ENCODE measurements at regions not wholly inside any gene's neighbourhood (a gene's known extent, or its start where the extent isn't known, plus 50 kb on each side); places are given as distances from the start of the nearest gene placed in this dataset.
"Not testable (repeated sequence)": the region's sequence is repeated elsewhere in the genome, so short reads cannot be mapped to it uniquely, and the experiment has no call there.

DNA sequence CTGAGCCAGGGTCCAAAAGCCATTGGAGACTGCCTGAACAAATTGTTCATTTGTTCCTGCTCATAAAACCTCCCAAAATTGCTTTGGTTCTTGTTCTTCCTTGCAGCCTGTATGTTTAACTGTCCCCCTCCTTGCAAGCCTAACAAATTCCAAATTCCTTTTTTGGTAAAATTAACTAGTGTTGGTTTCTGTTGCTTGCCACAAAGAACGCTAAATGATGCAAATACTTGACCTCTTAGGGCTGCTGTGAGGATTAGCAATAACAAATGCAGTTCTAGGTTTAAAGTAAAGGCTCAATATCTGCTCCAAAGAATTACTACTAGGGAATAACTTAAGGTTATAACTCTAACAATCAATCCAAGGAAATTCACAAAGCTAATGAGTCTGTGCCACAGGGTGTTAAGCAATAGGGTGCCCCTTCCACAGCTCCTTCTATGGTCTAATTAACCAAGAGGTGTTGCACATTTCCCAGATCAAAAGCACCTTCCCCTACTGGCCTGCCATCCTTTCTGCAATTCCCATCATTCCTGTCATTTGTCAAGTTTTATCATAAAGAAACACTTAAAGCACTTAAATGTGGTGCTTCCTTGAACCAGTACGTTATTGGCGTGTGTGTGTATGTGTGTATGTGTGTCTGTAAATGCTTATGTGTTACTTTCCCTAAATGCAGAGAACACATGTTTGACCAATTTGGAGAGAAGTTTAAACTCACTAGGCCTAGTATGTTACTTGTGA lies 110.2 kb downstream of the RAP2A start:
- in situ Hi-C loops (cut with HindIII; ENCODE audit: low sequenced_read_pairs): no loop called here
- TF ChIP-seq, protein P1, sequence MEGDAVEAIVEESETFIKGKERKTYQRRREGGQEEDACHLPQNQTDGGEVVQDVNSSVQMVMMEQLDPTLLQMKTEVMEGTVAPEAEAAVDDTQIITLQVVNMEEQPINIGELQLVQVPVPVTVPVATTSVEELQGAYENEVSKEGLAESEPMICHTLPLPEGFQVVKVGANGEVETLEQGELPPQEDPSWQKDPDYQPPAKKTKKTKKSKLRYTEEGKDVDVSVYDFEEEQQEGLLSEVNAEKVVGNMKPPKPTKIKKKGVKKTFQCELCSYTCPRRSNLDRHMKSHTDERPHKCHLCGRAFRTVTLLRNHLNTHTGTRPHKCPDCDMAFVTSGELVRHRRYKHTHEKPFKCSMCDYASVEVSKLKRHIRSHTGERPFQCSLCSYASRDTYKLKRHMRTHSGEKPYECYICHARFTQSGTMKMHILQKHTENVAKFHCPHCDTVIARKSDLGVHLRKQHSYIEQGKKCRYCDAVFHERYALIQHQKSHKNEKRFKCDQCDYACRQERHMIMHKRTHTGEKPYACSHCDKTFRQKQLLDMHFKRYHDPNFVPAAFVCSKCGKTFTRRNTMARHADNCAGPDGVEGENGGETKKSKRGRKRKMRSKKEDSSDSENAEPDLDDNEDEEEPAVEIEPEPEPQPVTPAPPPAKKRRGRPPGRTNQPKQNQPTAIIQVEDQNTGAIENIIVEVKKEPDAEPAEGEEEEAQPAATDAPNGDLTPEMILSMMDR (IDR thresholded peaks at IDR 0.05; ENCODE audit: low read depth, low read length): no peak
- H3K4me3 ChIP-seq (ENCODE audit: low read depth, low read length): no peak overlapping the region
- DNase-seq (ENCODE audit: low read depth, low spot score): peak; percentile 17

DNA sequence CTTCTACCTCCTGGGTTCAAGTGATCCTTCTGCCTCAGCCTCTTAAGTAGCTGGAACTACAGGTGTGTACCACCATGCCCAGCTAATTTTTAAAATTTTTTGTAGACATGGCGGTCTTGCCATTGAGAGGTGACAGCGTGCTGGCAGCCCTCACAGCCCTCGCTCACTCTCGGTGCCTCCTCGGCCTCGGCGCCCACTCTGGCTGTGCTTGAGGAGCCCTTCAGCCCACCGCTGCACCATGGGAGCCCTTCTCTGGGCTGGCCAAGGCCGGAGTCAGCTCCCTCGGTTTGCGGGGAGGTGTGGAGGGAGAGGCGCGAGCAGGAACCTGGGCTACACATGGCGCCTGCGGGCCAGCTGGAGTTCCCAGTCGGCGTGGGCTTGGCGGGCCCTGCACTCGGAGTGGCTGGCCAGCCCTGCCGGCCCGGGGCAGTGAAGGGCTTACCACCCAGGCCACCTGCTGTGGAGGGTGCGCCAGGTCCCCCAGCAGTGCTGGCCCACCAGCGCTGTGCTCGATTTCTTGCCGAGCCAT lies 111.1 kb downstream of the RAP2A start:
- DNase-seq (ENCODE audit: low read depth, low spot score); in situ Hi-C loops (cut with HindIII; ENCODE audit: low sequenced_read_pairs); H3K4me3 ChIP-seq (ENCODE audit: low read depth, low read length): not testable (repeated sequence)

DNA sequence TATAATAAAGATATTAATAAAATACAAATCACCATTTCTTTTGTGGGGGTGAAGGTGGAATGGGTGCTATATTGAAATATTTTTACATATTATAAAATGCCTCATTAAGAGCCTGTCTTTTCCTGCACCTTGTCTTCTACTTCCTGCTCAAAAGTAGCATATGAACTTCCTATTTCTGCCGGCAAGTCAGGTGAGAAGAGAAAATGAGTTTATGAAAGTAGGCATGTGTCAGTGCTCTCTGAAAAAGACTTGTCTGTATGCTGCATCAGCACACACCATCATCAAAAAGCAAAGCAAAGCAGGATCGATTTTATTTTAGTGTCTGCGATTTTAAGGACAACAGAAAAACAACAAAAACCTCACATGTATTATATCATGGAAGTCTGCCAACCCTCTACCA lies 114.2 kb downstream of the RAP2A start:
- in situ Hi-C loops (cut with HindIII; ENCODE audit: low sequenced_read_pairs): no loop called here
- no peak for DNase-seq (ENCODE audit: low read depth, low spot score)
- H3K4me3 ChIP-seq (ENCODE audit: low read depth, low read length): no peak overlapping the region
- TF ChIP-seq, protein P1 (IDR thresholded peaks at IDR 0.05; ENCODE audit: low read depth, low read length): no peak

DNA sequence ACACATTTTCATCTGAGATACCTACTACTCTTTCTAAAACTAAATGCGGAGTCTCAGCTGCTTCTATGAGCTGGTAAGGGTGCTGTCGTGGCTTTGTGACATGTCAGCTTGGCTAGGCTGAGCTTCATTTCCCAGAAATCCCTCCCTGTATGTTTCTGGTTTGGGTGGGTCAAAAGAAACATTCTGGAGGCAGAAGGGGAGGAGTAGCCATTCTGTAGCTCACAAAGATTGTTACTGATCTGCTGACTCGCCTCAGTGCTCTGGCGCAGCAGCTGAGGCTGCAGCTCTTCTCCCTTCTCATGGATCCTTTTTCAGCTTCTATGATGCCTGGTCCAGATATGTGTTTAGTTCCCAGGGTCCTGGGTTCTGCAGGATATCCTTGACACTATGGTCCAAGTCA lies 114.7 kb downstream of the RAP2A start:
- DNase-seq (ENCODE audit: low read depth, low spot score): no peak
- in situ Hi-C loops (cut with HindIII; ENCODE audit: low sequenced_read_pairs): no loop called here
- H3K4me3 ChIP-seq (ENCODE audit: low read depth, low read length): no peak overlapping the region
- TF ChIP-seq, protein P1 (IDR thresholded peaks at IDR 0.05; ENCODE audit: low read depth, low read length): no peak

DNA sequence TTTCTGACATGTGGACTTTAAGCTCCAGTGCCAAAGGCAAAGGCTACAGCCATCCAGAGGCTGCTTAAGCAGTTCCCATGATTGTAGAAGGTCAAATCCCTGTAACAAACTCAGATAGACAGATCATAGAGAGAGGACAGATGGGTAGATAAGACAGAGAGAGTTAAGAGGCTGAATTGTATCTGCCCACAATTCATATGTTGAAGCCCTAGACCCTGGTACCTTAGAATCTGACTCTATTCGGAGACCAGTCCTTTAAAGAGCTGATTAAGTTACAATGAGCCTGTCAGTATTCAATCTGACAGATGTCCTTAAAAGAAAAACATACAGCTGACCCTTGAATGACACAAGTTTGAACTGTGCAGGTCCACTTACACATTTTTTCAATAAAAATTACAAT lies 115.2 kb downstream of the RAP2A start:
- in situ Hi-C loops (cut with HindIII; ENCODE audit: low sequenced_read_pairs): no loop called here
- TF ChIP-seq, protein P1 (IDR thresholded peaks at IDR 0.05; ENCODE audit: low read depth, low read length): no peak
- DNase-seq (ENCODE audit: low read depth, low spot score): no peak
- no peak overlapping the region for H3K4me3 ChIP-seq (ENCODE audit: low read depth, low read length)

DNA sequence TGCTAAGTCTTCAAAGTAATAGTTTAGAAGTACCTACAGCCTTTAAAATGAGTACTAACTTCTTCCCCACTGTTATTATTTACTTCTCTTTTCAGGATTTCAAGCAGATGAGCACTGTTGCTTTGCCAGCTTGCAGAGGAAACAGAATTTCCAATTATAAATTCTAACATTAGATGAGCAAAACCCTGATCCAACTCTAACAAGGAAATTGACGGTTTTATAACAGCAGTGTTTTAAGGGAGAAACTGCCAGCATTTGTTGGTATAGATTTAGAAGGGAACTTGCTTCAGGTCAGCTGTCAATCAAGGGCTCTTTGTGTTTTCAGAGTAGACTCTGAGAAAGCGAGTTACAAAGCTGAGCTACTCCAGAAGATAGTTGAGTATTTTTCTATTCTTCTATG lies 120.5 kb downstream of the RAP2A start:
- no peak for DNase-seq (ENCODE audit: low read depth, low spot score)
- in situ Hi-C loops (cut with HindIII; ENCODE audit: low sequenced_read_pairs): no loop called here
- TF ChIP-seq, protein P1 (IDR thresholded peaks at IDR 0.05; ENCODE audit: low read depth, low read length): no peak
- H3K4me3 ChIP-seq (ENCODE audit: low read depth, low read length): no peak overlapping the region

DNA sequence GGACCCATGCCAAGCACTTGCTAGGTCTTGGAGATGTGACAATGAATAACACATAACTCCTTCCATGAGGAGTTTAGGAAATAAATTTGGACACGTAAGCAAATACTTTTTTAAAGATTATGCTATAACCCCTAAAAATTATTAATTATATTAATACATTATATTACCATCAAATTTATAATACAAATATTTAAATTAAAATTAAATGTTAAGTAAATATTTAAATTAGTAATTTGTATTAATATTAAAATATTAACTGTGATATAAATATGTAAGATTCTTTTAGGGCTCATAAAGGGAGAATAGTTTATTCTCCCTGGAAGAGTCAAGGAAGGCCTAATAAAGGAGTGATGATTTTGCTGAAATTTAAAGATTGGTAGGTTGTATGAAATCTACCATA lies 121.1 kb downstream of the RAP2A start:
- TF ChIP-seq, protein P1 (IDR thresholded peaks at IDR 0.05; ENCODE audit: low read depth, low read length): no peak
- DNase-seq (ENCODE audit: low read depth, low spot score): no peak
- in situ Hi-C loops (cut with HindIII; ENCODE audit: low sequenced_read_pairs): no loop called here
- no peak overlapping the region for H3K4me3 ChIP-seq (ENCODE audit: low read depth, low read length)

Data from astrocyte of the spinal cord (primary cell).